Muscle of leg (tissue), 3 donors: ENCODE measurements at regions not wholly inside any gene's neighbourhood (a gene's known extent, or its start where the extent isn't known, plus 50 kb on each side); places are given as distances from the start of the nearest gene placed in this dataset.

ENCODE experiments used
- DNase-seq: peaks from one replicate; pipeline ENCODE4 v3.0.0; 2013
- H3K27ac ChIP-seq: one replicate; pipeline ENCODE4 v1.5.1; 2013; ENCODE audit warnings: mild to moderate bottlenecking, low read length, control low read depth
- H3K27me3 ChIP-seq: one replicate; pipeline ENCODE4 v1.6.1; 2013; ENCODE audit warnings: low read length; ENCODE audit not compliant: control insufficient read depth, insufficient read depth
- H3K36me3 ChIP-seq: one replicate; pipeline ENCODE4 v1.6.1; 2013; ENCODE audit warnings: low read length; ENCODE audit not compliant: control insufficient read depth, insufficient read depth
- H3K4me1 ChIP-seq: one replicate; pipeline ENCODE4 v1.6.1; 2013; ENCODE audit warnings: low read length; ENCODE audit not compliant: control insufficient read depth, insufficient read depth
- H3K4me3 ChIP-seq: one replicate; pipeline ENCODE4 v1.5.1; 2013; ENCODE audit warnings: low read length, control low read depth
- H3K9me3 ChIP-seq: replicated peaks from 2 replicates; pipeline ENCODE4 v1.6.1; 2013; ENCODE audit warnings: low read depth, low read length; ENCODE audit not compliant: control insufficient read depth
- WGBS: methylation state at CpG from one replicate; pipeline ENCODE4 v1.1.5; 2013; ENCODE audit warnings: missing lambda C conversion rate; ENCODE audit not compliant: insufficient coverage; 5-methylcytosine and 5-hydroxymethylcytosine counted together

DNA sequence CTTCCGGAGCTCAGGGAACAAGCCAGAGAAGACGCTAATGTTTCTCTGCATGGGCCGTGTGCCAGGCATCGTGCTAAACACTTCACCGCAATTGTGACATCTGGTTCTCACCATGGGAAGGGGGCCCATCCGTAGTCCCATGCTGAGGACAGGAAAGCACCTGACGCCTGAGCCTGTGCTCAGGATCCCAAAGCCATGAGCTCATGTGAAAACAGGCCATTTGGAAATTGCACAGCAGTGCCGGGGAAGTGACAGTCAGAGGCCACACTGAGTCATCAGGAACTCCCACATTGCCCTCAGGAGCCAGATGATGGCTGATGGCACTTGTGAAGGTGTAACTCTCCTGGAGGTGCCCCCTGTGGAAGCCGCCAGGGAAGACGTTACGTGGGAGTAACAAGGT lies 141.0 kb downstream of the INHBB start:
- H3K4me1 ChIP-seq = peaks cover 9% of the 10 kb centered on the region
- peaks cover 18% of the 10 kb centered on the region for H3K27me3 ChIP-seq
- H3K4me3 ChIP-seq = no peak overlapping the region
- H3K9me3 ChIP-seq = no peaks in the 10 kb centered on the region
- DNase-seq = no peak
- H3K27ac ChIP-seq = no peak overlapping the region
- H3K36me3 ChIP-seq = no peaks in the 10 kb centered on the region
- 71% methylated on average over 8 of the region's 11 CpGs for WGBS

DNA sequence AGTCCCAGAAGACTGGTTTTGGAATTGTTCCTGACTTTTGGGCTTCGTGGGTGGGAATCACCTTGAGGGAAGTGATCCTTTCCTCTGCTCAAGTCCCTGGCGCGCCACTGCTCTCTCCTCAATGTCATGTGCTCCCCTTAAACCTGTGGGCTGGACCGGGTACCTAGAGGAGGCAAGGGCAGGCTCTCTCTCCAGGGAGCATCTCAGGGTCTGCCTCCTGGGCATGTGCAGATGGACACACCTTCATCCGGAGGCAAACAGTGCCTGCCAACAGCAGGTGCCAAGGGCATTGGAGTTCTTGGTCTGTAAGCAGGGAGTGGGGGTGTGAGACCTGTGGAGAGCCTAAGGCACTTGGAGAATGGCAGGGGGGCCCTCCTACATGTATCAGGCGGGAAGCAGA lies 142.6 kb downstream of the INHBB start:
- no peak overlapping the region for H3K27ac ChIP-seq

DNA sequence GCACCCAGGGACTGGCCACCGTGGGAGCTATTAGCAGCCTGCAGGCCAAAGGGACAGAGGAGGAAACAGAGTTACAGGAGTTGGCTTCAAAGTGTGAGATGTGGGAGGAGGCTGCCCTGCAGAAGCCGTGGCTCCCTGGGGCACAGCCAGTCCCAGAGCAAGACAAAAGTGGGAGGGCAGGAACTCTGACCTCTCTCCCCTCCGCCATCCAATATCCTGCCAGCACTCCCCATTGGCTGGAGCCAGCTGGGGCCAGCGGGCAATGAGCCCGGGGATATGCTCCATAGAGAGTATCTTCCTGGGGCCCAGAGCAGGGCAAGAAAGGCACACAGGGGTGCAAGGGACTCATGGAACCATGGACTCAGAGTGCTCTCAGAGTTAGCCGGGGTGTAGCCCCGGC lies 143.1 kb downstream of the INHBB start:
- H3K4me3 ChIP-seq = no peak overlapping the region
- H3K27me3 ChIP-seq = peaks cover 18% of the 10 kb centered on the region
- no peak overlapping the region for H3K27ac ChIP-seq
- DNase-seq = no peak
- WGBS = 38% methylated on average over 5 of the region's 7 CpGs
- peaks cover 9% of the 10 kb centered on the region for H3K4me1 ChIP-seq
- no peaks in the 10 kb centered on the region for H3K9me3 ChIP-seq
- no peaks in the 10 kb centered on the region for H3K36me3 ChIP-seq

More for the DNA sequence above, 142.6 kb downstream of the INHBB start:
- H3K36me3 ChIP-seq = no peaks in the 10 kb centered on the region
- H3K27me3 ChIP-seq = peaks cover 18% of the 10 kb centered on the region
- 70% methylated on average over 6 of the region's 6 CpGs for WGBS
- H3K4me3 ChIP-seq = no peak overlapping the region
- H3K4me1 ChIP-seq = peaks cover 9% of the 10 kb centered on the region
- DNase-seq = no peak
- no peaks in the 10 kb centered on the region for H3K9me3 ChIP-seq

DNA sequence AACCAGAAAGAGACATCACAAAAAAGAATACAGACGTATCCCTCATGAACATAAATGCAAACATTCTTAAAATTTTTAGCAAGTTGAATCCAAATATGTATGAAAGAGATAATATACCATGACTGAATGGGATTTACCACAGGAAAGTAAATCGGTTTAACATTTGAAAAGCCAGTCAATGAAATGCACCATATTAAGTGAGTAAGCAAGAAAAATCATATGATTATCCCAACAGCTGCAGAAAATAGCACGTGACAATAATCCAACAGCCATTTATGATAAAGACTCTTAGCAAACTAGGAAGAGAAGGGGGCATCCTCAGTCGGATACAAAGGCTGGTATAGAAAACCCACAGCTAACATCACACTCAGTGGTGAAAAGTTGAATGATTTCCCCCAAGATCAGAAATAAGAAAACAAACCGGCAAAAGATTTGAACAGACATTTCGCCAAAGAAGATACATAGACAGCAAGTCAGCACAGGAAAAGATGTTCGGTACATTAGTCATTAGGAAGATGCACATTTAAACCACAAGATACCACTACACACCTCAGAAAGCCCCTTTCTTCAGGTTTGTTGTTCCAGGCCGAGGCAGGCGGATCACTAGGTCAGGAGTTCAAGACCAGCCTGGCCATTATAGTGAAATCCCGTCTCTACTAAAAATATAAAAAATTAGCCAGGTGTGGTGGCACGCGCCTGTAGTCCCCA lies 144.3 kb downstream of the INHBB start:
- no peak overlapping the region for H3K4me3 ChIP-seq
- H3K4me1 ChIP-seq = peaks cover 9% of the 10 kb centered on the region
- no peak for DNase-seq
- H3K27ac ChIP-seq = no peak overlapping the region
- whole genome bisulfite sequencing = no CpG with 5 or more reads among the region's 12 CpGs
- peaks cover 12% of the 10 kb centered on the region for H3K27me3 ChIP-seq
- H3K36me3 ChIP-seq = no peaks in the 10 kb centered on the region
- H3K9me3 ChIP-seq = no peaks in the 10 kb centered on the region

DNA sequence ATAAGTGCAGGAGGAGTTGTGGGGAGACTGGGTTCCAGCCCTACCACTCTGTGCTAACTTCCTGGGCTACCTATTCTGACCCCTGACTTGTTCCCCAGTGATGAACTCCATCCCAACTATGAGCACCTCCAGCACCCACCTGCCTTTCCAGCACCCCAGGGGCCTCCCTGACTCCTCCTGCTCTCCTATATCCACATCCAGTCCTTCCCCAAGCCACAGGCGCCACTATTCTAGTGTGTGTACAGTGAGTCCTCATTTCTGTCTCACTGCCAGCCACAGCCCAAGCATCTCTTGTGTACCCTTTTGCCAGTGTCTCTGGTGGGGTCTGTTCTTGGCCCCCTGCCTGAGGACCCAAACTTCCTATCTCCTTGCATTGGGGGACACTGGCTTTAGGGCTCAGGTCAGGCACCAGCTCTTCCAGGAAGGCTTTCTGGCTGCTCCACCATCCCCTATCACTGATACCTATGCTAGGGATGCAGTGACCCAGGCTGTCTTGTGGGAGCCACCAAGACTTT lies 145.2 kb downstream of the INHBB start:
- Histone ChIP-seq H3K27me3 (peaks cover 8% of the 10 kb centered on the region), H3K4me1 (peaks cover 9% of the 10 kb centered on the region), H3K9me3 (no peaks in the 10 kb centered on the region), H3K4me3 (no peak overlapping the region), H3K27ac (no peak overlapping the region), H3K36me3 (no peaks in the 10 kb centered on the region)
- WGBS = 100% methylated on average over 1 of the region's 1 CpG
- DNase-seq = no peak

DNA sequence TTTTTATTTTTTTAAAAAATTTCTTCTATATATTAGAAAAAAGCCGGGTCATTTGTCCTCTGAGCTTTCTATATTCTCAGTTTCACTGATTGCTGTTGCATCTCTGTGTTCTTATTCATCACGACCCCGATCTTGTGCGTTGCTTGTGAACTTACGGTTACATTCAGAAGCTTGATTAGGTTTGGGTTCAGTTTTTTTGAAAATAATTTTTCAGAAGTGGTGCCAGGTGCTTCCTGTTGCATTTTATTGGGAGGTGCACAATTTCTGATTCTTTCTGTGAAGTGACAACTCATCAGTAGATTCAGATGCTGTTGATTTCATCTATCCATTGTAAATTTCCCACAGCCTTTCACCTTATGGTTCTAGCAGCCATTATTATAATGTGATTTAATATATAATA lies 147.3 kb downstream of the INHBB start:
- no CpG with 5 or more reads among the region's 5 CpGs for WGBS
- Histone ChIP-seq H3K27me3 (peaks cover 10% of the 10 kb centered on the region), H3K4me1 (peaks cover 9% of the 10 kb centered on the region), H3K27ac (no peak overlapping the region), H3K4me3 (no peak overlapping the region), H3K9me3 (no peaks in the 10 kb centered on the region), H3K36me3 (no peaks in the 10 kb centered on the region)
- no peak for DNase-seq

DNA sequence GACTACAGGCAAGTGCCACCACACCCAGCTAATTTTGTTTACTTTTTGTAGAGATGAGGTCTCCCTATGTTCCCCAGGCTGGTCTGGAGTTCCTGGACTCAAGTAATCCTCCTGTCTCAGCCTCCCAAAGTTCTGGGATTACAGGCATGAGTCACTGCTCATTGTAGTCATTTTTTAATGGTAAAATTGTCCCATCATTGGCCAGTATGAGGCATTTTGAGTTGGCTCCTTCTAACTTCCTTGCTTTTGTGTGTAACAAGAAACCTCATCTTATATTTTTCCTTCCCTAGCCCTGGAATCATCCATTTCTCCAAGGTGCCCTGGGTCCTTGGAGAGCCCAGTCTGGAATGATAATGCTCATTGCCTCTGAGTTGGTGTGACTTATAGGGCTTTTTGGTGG lies 148.5 kb downstream of the INHBB start:
- H3K27me3 ChIP-seq = peaks cover 7% of the 10 kb centered on the region
- DNase-seq = no peak
- peaks cover 2% of the 10 kb centered on the region for H3K4me1 ChIP-seq
- H3K27ac ChIP-seq = no peak overlapping the region
- no peak overlapping the region for H3K4me3 ChIP-seq
- no peaks in the 10 kb centered on the region for H3K36me3 ChIP-seq
- no peaks in the 10 kb centered on the region for H3K9me3 ChIP-seq

DNA sequence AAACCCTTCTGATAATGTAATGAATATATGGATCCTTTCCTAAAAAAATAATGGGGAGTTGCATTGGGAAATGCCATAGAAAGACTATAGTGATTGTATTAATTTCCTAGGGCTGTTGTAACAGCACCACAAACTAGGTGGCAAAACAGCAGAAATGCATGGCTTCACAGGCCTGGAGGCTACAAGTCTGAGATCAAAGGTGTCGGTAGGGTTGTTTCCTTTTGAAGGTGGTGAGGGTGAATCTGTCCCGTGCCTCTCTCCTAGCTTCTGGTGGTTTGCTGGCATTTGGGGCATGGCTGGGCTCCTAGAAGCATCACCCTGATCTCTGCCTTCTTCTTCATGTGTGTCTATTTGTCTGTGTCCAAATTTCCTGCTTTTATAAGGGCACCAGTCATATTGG lies 149.7 kb downstream of the INHBB start:
- 79% methylated on average over 2 of the region's 2 CpGs for WGBS
- H3K4me1 ChIP-seq = no peaks in the 10 kb centered on the region
- no peak overlapping the region for H3K4me3 ChIP-seq
- no peak for DNase-seq
- peaks cover 5% of the 10 kb centered on the region for H3K27me3 ChIP-seq
- H3K9me3 ChIP-seq = no peaks in the 10 kb centered on the region
- H3K27ac ChIP-seq = no peak overlapping the region
- H3K36me3 ChIP-seq = no peaks in the 10 kb centered on the region

DNA sequence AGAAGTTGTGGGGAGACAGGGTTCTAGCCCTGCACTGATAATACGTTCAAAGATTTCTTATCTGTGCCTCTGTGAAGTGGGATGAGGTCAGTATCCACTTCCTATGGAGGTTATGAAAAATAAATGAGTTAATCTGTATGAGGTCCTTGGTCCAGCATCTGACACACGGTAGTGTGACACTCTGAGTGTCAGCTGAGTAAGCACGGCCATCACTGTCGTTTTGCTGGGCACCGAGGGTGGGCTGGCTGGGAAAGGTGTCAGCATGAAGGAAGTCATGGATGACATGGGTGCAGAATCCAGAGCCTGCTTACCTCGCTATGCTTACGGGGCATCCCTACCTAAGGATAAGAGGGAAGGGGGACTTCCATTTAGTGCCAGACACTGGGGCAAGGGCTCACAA lies 150.3 kb downstream of the INHBB start:
- Histone ChIP-seq H3K27ac (no peak overlapping the region), H3K4me1 (no peaks in the 10 kb centered on the region), H3K27me3 (peaks cover 2% of the 10 kb centered on the region), H3K9me3 (no peaks in the 10 kb centered on the region), H3K36me3 (no peaks in the 10 kb centered on the region), H3K4me3 (no peak overlapping the region)
- WGBS = 78% methylated on average over 5 of the region's 7 CpGs
- no peak for DNase-seq

DNA sequence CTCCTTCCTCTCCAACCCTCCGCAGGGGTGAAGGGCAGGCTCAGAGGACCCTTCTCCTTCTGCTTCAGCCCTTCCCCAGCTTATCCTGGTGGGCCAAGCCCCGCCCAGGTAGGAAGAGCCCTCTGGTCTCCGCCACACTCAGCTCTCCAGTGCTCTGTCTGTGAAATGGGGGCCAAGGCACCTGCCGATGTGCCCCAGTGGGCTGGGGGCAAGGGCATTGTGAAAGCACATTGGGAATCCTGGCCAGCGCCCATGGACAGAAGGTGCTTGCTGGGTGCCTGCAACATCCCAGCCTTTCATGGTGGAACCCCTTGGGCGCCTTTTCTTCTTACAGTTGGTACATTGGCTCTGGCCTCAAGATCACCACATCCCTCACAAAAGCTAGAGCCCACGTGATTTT lies 150.8 kb downstream of the INHBB start:
- peaks cover 2% of the 10 kb centered on the region for H3K27me3 ChIP-seq
- no peaks in the 10 kb centered on the region for H3K9me3 ChIP-seq
- no peaks in the 10 kb centered on the region for H3K4me1 ChIP-seq
- no peak overlapping the region for H3K4me3 ChIP-seq
- H3K36me3 ChIP-seq = no peaks in the 10 kb centered on the region
- no peak overlapping the region for H3K27ac ChIP-seq
- DNase-seq = no peak
- 90% methylated on average over 3 of the region's 7 CpGs for WGBS
